ENCODE measurements at regions not wholly inside any gene's neighbourhood (a gene's known extent, or its start where the extent isn't known, plus 50 kb on each side); places are given as distances from the start of the nearest gene placed in this dataset.
"Not testable (repeated sequence)": the region's sequence is repeated elsewhere in the genome, so short reads cannot be mapped to it uniquely, and the experiment has no call there.

DNA sequence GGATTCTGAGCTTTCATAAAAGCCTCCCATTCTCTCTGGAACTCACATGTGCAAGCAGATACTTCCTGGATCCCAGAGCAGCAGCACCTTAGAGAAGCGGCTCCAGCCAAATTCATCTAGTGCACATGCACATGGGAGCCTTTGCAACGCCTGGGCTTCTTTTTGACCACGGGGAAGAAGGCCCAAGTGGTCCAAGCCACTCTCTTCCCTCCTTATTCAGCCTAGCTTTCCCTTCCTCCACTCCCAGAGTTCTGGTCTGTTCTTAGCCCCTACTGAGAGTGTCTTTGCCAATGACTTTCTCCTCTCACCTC is 118.7 kb downstream of the ZNF365 start:
- no peak for DNase-seq (ENCODE audit: low read depth in 4 of 4, low spot score in 3 of 4)

DNA sequence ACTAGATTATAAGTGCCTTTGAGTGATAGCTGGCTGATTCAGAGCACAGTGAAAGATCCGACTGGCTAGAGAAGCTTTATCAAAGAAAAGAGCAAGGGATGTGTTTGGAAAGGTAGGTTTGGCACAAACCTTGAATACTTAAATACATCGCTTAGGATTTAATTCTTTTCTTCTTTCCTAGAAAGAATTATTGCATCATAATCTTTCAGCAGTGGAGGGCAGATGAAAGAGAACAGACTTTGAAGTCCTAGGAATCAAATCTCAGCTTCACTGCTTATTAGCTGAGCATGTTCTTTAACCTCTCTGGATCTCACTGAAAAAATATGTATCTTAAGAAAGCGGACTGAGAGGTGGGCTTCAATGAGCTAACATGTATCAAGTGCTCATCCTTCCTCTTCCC is 122.8 kb downstream of the ZNF365 start:
- no peak for DNase-seq (ENCODE audit: low read depth in 4 of 4, low spot score in 3 of 4)

DNA sequence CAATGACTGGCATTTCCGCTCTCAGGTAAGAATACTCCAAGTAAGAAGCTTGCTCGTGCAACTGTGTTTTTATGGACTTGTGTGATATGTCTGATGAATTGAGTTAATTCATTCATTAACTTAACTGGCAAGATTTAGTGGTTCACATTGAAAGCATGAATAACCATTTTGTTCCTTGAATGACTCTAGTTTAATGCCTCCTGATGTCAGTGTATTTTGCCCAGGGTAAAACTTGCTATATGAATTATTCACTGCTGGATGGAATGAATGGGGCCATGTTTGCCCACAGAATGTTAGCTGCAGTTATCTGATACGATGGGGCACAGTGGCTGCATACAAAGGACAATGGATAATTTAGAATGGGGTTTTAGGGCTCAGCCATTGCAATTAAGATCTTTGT is 124.1 kb downstream of the ZNF365 start:
- DNase-seq (ENCODE audit: low read depth in 4 of 4, low spot score in 3 of 4) = no peak

DNA sequence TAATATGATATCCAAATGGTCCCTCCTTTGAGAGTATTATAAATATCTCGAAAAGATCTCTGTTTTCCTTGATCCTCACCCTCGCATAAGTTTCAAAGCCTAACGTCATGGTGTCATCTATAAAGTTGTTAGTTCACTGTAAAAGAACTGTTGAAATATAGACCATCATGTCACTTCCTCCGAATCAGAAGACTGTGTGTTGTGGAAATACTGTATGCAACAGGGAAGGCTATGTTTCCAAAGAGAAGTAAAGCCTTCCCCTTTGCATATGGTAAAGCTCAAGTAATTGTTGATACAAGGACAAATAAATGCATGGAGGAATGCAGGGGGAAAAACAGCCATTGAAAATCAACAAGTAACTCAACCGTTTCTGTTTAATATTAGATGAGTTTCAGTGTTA is 125.9 kb downstream of the ZNF365 start:
- DNase-seq (ENCODE audit: low read depth in 4 of 4, low spot score in 3 of 4) = not testable (repeated sequence)

DNA sequence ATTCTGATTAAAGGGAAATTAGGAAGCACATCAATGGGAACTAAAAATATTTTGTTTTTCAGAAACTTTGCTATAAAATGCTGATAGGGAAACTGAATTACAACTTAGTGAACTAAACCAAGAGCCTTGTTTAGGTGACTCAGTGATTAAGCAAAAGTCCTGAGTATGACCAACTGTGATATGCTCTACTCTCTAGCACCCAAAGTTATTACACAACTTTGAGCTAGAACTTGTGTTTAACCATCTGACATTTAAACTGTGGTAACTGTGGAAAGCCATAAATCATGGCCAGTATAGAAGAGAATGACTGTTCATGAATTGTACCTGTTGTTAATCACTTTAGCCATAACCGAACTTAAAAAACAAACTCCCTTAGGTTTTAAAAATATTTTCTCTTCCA is 127.4 kb downstream of the ZNF365 start:
- no peak for DNase-seq (ENCODE audit: low read depth in 4 of 4, low spot score in 3 of 4)

DNA sequence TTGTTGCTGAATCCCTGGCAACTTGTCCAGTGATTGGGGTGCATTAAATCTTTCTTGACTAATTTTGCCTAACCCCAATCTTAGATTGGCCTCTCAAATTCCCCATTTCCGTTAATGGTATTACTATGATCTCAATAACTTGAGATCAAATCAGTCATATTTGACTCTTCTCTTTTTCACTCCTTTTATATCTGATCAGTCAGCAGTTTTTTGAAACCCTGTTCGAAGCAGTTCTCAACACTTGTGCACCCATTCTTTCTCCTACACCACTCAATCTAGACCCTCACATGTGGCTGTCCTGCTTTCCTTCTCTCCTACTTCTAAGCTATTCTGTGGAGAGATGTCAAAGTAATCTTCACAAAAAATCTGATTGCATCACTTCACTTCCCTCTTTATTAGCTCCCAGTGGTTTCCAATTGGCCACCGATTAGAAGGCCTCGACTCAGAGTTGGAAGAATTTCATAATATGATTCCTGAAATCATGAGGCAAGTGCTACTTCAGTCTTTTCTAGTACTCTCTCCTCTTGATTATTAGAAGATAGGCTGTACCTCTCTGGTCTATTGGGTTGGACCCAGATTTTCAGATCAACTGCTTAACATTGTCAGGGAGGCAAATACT is 128.9 kb downstream of the ZNF365 start:
- no peak for DNase-seq (ENCODE audit: low read depth in 4 of 4, low spot score in 3 of 4)

DNA sequence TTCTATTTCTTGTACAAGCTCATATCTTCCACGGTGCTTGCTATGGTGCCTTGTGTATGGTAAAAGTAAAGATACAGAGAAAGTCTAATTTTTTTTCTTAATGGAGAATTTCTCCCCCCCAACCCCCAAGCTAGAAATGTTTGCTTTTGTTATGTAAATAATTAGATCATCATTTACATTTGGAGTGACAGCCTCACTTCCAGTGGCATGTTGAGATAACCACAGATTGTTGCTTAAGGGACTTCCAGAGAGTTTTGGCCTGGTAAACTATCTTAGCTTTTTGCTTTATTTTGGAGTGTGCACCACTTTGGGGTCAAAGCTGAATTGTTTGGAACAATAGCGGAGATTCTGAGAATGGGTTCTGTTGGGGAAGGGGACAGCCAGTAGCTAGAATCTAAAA is 129.7 kb downstream of the ZNF365 start:
- DNase-seq (ENCODE audit: low read depth in 4 of 4, low spot score in 3 of 4) = no peak

DNA sequence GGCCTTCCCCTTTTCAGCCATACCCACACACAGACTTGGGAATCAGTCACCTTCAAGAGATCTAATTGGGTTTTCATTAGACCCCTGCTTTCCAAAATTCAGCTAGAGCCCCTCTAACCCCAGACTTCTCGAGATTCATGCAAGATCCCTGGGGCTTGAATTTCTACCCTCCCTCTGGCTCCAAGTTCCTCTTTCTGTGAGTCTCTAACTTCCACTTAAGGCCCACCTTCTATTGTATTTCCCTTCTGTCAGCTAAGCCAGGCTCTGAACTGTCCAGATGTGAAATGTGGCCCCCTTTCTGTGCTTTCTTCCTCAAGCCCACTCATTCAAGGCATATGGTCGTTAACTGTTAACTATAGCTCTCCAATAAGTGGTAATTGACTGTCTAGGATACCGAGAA is 132.2 kb downstream of the ZNF365 start:
- no peak for DNase-seq (ENCODE audit: low read depth in 4 of 4, low spot score in 3 of 4)

DNA sequence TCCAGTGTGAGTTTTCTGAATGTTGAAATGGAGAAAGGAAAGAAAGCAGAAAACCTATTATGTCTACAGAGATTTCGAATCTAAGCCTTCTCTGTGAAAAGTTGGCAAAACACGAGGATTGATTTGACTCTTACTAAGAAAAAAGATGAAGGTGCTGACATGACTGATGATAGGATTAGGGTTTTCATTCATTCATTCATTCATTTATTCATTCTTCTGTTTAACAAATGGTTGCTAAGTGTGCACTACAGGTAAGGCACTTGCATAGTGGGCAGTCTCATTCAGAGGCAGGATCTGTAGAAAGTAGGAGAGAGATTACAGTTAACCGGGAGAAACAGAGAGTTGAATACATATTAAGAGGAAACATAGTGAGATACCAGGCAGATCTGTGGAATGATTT is 137.1 kb downstream of the ZNF365 start:
- no peak for DNase-seq (ENCODE audit: low read depth in 4 of 4, low spot score in 3 of 4)

DNA sequence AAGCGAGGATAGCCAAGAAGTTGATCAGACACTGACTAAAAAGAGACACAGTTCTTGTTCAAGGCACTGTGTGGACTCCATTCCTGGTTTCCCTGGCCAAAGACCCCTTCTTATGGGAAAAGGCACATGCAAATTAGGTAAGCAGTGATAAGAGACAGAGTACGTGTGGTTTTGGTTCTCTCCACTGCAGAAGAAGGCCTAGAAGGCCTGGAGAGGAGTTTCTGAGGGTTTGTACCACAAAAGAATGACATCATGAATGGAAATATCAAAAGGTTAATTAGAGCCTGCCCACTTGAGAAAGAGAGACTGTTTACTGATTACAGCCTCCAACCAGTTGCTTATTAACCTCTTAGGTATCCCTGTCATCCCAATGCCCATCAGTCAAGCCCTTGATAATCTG is 137.5 kb downstream of the ZNF365 start:
- DNase-seq (ENCODE audit: low read depth in 4 of 4, low spot score in 3 of 4) = no peak

DNA sequence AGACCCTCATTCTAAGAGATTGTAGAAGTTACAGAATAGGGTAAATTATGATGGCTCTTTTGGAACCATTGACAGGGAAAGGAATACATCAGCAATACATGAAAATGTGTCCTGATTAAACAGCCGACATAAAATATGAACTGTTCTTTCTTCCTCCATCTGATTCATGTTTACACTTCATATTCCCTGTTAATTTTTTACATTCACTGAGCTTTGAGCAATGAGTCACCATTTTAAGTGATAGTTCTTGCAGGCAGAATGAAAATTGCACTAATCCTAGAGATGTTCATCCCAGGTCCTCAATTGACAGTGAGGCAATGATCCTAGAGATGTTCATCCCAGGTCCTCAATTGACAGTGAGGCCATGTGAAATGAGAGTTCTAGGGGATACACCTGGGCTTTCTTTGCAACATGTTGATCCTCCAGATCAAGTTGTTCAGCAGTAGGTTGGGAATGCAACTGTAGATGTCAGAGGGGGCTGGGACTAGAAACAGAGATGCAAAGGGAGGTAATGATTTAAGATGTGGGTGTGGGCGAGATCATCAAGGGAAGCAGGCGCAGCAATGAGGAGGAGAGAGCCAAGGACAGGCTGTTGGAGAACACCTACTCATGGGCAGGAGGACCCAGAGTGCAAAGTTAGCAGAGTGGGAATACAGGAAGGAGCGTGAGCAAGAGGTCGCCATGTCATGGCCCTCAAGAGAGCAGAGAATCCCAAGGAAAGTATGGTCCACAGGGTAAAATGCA is 138.7 kb downstream of the ZNF365 start:
- DNase-seq (ENCODE audit: low read depth in 4 of 4, low spot score in 3 of 4) = no peak

DNA sequence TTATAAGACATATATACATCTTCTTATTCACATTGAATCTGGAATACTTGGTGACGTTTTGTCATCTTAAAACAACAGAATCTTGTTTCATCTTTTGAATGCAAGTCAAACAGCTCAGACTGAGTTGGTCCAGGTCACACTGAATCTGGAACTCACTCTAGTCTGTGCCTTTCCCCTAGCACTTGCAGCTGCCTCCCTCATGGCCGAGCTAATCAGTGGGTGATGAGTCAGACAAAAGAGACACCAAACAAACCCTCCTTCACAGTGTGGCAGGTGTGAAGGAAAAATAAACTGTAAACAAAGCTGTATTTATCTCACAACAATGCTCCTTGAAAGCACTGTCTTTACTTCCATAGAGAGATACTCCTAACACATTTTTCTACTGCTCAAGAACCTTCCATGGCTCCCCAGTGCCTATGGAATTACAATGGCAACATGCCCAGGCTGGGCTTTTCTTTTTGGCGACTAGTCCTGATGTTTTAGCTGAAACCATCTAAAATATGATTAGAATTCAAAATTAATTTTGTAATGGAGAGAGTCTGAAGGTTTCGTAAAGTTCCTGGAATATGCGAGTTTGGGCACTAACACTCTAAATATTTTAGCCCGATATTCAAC is 140.0 kb downstream of the ZNF365 start:
- DNase-seq (ENCODE audit: low read depth in 4 of 4, low spot score in 3 of 4) = no peak

DNA sequence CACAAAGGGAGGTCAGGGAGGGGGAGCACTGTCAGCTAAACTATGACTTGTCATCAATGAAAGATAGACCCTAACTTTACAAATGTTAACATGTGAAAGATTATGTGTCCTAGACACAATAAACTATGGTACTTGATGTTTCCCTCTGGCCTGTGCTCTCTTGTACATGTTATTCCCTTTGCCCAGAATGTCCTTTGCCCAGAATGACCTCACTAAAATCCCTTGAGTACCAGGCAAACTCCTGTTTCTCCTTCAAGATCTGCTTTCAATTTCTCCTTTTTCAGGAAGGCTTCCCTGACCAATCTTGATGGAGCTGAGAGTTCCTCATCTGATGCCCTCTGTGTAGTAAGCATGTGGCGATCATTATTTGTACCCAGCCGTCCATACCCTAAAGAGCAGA is 143.1 kb downstream of the ZNF365 start:
- no peak for DNase-seq (ENCODE audit: low read depth in 4 of 4, low spot score in 3 of 4)

DNA sequence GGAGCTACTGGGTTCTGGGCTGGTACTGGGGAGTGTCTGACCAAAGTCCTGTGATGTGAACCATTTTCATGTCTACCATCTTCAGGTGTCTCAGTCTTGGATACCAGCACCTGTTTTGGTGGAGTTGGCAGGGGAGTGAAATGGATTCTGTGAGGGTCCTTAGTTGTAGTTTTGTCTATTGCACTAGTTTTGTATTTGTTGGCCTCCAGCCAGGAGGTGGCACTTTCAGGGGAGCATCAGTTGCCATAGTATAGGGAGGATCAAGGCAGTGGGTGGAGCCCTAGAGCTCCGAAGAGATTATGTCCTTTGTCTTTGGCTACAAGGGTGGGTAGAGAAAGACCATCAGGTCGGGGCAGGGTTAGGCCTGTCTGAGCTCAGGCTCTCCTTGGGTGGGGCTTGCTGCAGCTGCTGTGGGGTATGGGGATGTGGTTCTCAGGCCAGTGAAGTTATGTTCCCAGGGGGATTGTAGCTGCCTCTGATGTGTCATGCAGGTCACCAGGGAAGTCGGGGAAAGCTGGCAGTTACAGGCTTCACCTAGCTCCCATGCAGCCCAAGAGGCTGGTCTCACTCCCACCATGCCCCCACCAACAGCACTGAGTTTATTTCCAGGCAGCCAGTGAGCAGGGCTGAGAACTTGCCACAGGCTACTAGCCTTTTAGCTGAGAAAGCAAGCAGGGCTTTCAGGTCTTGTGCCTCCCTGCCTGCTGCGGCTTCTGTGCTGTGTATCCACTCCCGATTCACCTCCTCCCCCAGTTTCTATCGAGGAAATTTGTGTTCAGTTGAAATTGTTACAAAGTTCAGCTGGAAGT is 153.1 kb downstream of the ZNF365 start:
- no peak for DNase-seq (ENCODE audit: low read depth in 4 of 4, low spot score in 3 of 4)

DNA sequence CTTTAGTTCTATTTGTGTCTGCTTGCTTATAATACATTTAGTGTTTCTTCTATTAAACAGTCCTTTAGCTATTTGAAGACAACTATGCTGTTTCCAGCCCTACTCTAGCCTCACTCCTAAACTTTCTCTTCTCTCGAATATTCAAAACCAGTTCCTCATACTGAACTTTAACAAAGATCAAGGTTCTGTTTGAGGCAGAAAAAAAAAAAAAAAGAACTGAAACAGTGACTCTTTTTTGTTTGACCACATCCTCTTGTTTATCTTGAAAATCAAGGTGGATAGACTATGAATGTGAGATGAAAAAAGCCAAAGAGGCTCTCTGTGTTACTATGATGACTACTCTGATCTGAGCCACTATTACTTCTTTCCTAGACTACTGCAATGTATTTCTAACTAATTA is 154.3 kb downstream of the ZNF365 start:
- DNase-seq (ENCODE audit: low read depth in 4 of 4, low spot score in 3 of 4) = no peak

DNA sequence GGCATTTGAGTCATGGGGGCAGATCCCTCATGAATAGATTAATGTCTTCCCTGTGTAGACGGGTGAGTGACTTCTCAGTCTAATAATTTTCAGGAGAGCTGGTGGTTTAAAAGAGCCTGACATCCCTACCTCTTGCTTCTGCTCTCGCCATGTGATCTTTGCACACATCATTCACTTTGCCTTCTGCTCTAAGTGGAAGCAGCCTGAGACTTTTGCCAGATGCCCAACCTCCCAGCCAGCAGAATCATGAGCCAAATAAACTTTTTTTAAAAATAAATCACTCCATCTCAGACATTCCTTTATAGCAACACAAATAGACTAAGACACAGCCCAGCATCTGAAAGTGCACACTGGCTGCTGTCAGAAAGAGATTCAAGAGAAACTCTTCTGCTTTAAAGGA is 155.2 kb downstream of the ZNF365 start:
- no peak for DNase-seq (ENCODE audit: low read depth in 4 of 4, low spot score in 3 of 4)

DNA sequence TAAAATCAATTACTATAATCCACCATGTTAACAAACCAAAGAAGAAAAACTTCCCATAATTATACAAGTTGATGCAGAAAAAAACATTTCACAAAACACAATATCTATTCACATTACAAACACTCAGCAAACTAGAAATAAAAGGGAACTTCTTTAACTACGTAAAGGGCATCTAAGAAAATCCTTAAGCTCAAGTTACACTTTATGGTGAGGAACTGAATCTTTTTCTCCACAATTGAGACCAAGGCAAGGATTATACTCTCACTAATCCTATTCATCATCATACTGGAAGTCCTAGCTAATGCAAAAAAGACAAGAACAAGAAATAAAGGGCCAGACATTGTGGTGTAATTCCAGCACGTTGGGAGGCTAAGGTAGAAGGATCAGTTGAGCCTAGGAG is 159.9 kb downstream of the ZNF365 start:
- DNase-seq (ENCODE audit: low read depth in 4 of 4, low spot score in 3 of 4) = no peak

DNA sequence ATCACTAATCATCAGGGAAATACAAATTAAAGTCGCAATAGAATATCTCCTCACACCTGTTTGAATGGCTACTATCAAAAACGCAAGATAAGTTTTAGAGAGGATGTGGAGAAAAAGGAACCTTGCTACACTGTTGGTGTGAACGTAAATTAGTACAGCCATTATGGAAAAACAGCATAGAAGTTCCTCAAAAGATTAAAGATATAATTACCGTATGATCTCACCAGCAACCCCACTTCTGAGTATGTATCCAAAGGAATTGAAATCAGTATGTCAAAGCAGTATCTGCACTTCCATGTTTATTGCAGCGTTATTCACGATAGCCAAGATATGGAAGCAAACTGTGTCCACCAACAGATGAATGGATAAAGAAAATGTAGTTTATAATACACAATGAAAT is 164.4 kb downstream of the ZNF365 start:
- DNase-seq (ENCODE audit: low read depth in 4 of 4, low spot score in 3 of 4) = no peak

DNA sequence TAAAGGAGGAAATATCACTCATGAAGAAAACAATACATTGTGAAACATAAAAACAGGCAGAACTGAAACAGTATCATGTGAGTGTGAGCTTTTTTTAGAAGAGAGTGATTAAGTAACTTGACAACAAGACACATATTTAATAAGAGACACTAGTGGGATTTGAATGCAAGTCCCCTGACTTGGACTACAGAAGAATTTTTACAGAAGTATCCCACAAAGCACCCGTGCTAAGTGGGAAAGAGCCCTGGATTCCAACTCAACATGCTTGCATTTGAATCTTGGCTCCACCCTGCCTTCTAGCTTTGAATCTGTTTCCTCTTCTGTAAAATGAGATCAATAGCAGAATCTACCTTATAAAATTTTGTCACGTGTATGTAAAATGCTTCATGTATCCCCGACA is 166.2 kb downstream of the ZNF365 start:
- no peak for DNase-seq (ENCODE audit: low read depth in 4 of 4, low spot score in 3 of 4)

DNA sequence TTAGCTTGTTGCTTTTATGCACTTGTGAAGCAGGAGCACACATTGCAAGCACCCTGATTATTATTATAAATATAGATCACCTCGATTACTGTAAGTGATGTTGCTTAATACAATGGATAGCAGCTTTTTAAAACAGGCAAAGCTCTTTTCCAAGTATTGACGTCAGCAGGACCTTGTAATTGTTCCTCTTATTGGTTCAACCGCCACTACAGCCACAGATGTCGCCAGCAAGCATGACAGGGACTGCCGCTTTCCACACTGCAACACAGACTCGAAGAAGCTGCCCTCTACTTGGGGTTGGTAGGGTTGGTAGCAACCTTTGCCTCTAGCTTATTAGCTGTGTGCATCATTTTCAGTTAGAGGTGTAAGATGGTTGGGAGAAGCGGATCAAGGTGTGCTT is 167.6 kb downstream of the ZNF365 start:
- no peak for DNase-seq (ENCODE audit: low read depth in 4 of 4, low spot score in 3 of 4)

DNA sequence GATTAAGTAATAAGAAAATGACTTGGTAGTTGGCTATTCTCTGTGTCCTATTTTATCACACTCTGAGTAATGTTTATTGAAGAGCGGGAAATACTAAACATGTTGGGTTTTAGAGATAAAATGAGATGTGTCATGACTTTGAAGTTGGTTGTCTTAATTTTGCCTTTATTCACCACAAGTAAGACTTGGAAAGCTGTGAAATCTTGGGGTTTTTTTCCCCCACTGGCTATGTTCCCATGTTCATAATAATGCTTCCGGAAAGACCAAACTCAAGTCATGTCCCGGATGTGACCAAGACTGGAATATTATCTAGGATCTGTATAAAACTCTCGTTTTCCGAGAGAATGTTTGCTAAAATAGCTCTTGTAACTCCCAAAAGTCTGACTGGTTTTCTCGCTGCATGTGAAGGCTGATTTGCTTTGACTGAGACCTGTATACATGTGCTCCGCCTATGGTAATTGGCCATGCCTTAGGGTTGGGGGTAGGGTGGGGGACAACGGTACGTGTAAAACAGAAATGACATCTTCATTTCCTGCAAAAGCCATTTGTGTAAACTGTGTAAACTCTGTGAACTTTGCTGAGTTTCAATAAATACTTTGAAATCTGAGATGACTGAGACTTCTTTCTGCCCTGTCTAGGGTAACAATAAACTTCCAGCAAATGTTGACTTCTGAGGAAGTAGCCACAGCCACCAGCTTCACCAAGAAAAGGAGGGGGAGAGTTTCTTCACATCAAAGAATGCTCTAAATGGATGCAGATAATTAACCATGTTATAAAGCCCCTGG is 169.6 kb downstream of the ZNF365 start:
- peak in 1 of 4 donors; percentile 4 for DNase-seq (ENCODE audit: low read depth in 4 of 4, low spot score in 3 of 4)

All from right renal pelvis (tissue), 4 donors.